Gastroesophageal sphincter (tissue), 4 donors: ENCODE measurements at regions not wholly inside any gene's neighbourhood (a gene's known extent, or its start where the extent isn't known, plus 50 kb on each side); places are given as distances from the start of the nearest gene placed in this dataset.
A peak's percentile ranks its signal among the peaks of the same experiment; 100 is the strongest.

Experiments used
- ATAC-seq: fragments of 150-250 bp; one replicate; pipeline ENCODE4 v1.9.1; 2016; ENCODE audit warnings: mild to moderate bottlenecking, moderate library complexity
- H3K27ac ChIP-seq, 4 donors: fragments of 200-600 bp; sonication (generic) in 3 of 4; 1 replicate in 3 of 4; 2 replicates in 1 of 4; pipeline ENCODE4 v1.5.1; 2016 to 2019
- H3K27me3 ChIP-seq: fragments of 200-600 bp; sonication (generic); one replicate; pipeline ENCODE4 v1.5.1; 2019
- H3K36me3 ChIP-seq, 2 donors: fragments of 200-600 bp; sonication (generic); one replicate each; pipeline ENCODE4 v1.5.1; 2019; ENCODE audit warnings: control low read depth in 1 of 2
- H3K4me1 ChIP-seq, 3 donors: fragments of 200-600 bp; sonication (generic); 1 replicate in 2 of 3; 2 replicates in 1 of 3; pipeline ENCODE4 v1.5.1; 2016 to 2019; ENCODE audit warnings: control low read depth in 2 of 3
- H3K4me3 ChIP-seq, 2 donors: fragments of 200-600 bp; sonication (generic); one replicate each; pipeline ENCODE4 v1.5.1; 2019; ENCODE audit warnings: mild to moderate bottlenecking in 1 of 2, moderate library complexity in 1 of 2
- H3K9me3 ChIP-seq, 3 donors: fragments of 200-600 bp; sonication (generic); one replicate each; pipeline ENCODE4 v1.5.1; 2017 to 2019; ENCODE audit warnings: control low read depth in 2 of 3
- EP300 ChIP-seq: sonication (generic); formaldehyde crosslinking; IDR thresholded peaks from one replicate; pipeline ENCODE4 v1.6.1; 2017; ENCODE audit warnings: antibody characterized with exemption, mild to moderate bottlenecking
- POLR2A ChIP-seq, 2 donors: fragments of 450-650 bp; IDR thresholded peaks; one replicate each; pipeline ENCODE4 v1.6.1; 2017; ENCODE audit warnings: antibody characterized with exemption in 2 of 2, mild to moderate bottlenecking in 2 of 2, moderate library complexity in 1 of 2
- POLR2AphosphoS5 ChIP-seq: sonication (generic); formaldehyde crosslinking; IDR thresholded peaks from one replicate; pipeline ENCODE4 v1.6.1; 2017; ENCODE audit warnings: antibody characterized with exemption
- WGBS, 2 donors: methylation state at CpG; one replicate each; pipeline ENCODE4 v1.1.5; 2018; ENCODE audit warnings: low coverage in 1 of 2; 5-methylcytosine and 5-hydroxymethylcytosine counted together
- TF ChIP-seq, protein P1 (sequence below), 4 experiments: fragments of 200-600 bp in 2 of 4; fragments of 450-650 bp in 2 of 4; sonication (generic) in 1 of 4; IDR thresholded peaks; one replicate each; pipeline ENCODE4 v1.5.1; 2017 to 2019; ENCODE audit warnings: antibody characterized with exemption in 4 of 4, mild to moderate bottlenecking in 2 of 4, moderate library complexity in 2 of 4

DNA sequence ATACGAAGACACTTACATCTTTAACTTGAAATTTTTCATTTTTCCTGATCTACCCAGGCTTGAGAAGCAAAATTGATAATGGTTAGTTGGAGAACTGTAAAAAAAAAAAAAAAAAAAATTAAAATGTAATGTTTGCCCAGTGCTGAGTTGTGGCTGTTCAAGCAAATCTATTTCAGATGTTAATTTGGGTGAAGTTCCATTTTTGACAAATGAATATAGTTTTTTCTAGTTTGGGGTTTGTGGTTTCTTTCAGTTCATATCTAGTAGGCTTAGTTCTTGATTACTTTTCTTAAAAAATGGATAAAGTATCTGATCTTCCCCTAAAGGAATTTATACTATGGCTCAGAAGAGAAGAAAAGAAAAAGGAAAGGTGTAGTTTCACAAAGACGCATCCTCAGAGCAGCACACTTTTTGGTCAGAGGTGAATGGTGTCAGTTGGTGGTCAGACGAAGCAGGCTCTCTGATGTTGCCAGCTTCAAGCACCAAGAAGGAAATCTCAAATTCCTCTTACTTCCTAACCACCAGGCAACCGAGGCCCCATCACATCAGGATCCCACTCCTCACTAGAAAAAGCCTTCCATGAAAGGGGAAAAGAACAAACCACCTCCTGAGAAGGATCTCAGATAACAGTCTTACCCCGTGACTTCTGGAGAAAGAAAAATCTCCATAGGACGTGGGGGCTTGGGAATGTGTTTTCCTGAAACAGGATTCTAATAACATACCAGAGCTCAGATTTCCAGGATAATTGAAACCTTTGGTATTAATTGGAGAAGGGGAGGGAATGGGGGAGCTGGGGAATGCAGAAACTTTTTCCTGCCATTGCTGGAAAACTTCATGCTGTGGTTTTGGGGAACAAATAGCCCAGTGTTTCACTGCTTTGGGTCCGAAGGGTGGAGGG lies 396.2 kb downstream of the CD83 start:
- H3K36me3 ChIP-seq: no peaks in the 10 kb centered on the region
- ATAC-seq: no peak
- H3K9me3 ChIP-seq: no peaks in the 10 kb centered on the region
- H3K27ac ChIP-seq: no peak overlapping the region
- peaks cover 0 to 5% (median 0%) of the 10 kb centered on the region in 3 donors for H3K4me1 ChIP-seq
- TF ChIP-seq, protein P1, sequence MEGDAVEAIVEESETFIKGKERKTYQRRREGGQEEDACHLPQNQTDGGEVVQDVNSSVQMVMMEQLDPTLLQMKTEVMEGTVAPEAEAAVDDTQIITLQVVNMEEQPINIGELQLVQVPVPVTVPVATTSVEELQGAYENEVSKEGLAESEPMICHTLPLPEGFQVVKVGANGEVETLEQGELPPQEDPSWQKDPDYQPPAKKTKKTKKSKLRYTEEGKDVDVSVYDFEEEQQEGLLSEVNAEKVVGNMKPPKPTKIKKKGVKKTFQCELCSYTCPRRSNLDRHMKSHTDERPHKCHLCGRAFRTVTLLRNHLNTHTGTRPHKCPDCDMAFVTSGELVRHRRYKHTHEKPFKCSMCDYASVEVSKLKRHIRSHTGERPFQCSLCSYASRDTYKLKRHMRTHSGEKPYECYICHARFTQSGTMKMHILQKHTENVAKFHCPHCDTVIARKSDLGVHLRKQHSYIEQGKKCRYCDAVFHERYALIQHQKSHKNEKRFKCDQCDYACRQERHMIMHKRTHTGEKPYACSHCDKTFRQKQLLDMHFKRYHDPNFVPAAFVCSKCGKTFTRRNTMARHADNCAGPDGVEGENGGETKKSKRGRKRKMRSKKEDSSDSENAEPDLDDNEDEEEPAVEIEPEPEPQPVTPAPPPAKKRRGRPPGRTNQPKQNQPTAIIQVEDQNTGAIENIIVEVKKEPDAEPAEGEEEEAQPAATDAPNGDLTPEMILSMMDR (IDR thresholded peaks at IDR 0.05): no peak
- TF ChIP-seq POLR2A (IDR thresholded peaks at IDR 0.05): no peak
- TF ChIP-seq EP300: no peak
- no peak for TF ChIP-seq POLR2AphosphoS5
- H3K4me3 ChIP-seq: no peak overlapping the region
- H3K27me3 ChIP-seq: no peaks in the 10 kb centered on the region
- 84 to 91% methylated on average over 5 to 6 of the region's 7 CpGs for WGBS, 2 donors

DNA sequence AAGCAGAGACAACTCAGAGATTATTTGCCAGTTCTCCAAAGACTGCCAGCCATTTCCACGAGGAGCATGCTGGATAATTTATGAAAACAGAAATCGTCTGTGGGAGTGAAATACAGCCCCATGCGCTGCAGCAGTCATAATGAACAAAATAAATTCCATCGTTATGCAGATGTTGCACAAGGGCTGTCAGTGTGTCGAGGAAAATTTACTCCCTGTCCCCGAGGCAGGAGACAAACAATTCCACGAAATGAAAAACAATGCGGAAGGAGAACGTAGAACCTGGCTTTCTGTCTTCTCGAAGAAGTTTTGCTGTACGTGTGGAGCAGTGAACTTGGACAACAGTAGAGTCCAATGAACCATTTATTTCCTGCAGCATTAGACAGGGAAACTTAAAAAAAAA lies 399.4 kb downstream of the CD83 start:
- Histone ChIP-seq H3K9me3 (no peaks in the 10 kb centered on the region), H3K36me3 (no peaks in the 10 kb centered on the region), H3K4me3 (no peak overlapping the region), H3K27ac (no peak overlapping the region), H3K4me1 (peaks cover 0 to 5% (median 0%) of the 10 kb centered on the region in 3 donors), H3K27me3 (no peaks in the 10 kb centered on the region)
- ATAC-seq: peak; percentile 54
- WGBS, 2 donors: 58 to 61% methylated on average over 10 to 11 of the region's 11 CpGs
- TF ChIP-seq POLR2AphosphoS5 (no peak), EP300 (no peak), POLR2A (IDR thresholded peaks at IDR 0.05) (no peak)
- TF ChIP-seq, protein P1 (IDR thresholded peaks at IDR 0.05): no peak

DNA sequence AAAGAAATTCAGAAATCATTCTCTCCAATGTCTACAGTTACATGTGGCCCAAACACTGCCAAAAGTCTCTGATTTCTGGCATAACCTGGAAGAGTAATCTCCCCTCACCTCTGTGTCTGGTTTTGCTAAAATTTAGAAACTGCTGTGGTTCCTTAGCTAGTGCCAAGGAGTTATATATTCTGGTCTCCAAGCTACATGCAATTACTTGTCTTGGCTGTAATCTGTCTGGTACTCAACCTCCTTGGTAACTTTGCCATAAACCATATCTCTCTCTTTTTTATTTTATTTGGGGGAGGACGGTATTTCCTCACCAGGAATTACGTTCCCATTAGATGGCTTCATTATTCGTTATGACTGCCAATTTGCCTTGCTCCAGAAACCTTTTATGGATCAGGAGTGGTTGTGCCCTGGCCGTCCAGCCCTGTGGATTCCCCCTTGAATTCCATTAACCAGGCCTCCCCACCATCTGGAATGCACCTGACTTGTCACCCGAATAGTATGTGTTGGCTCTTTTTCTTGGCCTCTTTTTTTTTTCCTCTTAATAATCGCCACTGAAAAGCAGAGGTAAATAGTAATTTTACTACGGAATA lies 400.0 kb downstream of the CD83 start:
- H3K9me3 ChIP-seq: no peaks in the 10 kb centered on the region
- no peak overlapping the region for H3K4me3 ChIP-seq

DNA sequence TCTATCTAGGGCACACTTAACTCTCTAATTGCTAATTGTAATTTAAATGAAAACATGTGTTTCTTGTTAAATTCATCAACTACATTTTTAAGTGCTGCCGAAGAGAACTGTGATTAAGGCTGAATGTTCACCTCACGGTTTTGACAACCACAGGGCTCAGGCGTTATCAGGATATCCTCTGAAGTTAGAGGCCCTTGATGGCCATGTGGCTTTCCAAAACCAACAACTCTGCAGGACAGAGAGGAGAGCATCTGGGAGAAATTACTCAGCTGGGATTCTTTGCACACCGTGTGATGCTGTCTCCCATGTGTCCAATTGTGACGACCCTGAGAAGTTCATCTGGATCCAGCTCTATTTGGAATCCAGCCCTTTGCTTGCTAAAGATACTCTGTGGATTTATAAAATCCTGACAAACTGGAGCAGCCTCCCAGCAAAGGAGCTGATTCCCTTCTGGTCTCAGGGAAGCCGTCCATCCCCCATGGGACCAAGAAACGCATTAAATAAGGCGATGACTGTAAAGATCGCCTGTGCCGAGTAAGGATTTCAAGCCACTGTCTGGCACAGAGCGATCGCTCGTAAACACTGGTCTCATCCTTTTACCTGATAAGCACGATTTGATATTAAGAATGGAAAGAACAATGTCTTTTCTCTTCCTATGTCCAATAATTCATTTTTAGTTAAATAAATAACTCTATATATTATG lies 401.1 kb downstream of the CD83 start:
- ATAC-seq: peak; percentile 52
- no peak overlapping the region for H3K4me3 ChIP-seq
- no peaks in the 10 kb centered on the region for H3K9me3 ChIP-seq
- TF ChIP-seq, protein P1 (IDR thresholded peaks at IDR 0.05): no peak
- TF ChIP-seq POLR2A (IDR thresholded peaks at IDR 0.05) (no peak), POLR2AphosphoS5 (no peak), EP300 (no peak)
- WGBS, 2 donors: 54 to 65% methylated on average over 11 to 14 of the region's 14 CpGs
- no peaks in the 10 kb centered on the region for H3K36me3 ChIP-seq
- H3K27ac ChIP-seq: no peak overlapping the region
- peaks cover 0 to 5% (median 0%) of the 10 kb centered on the region in 3 donors for H3K4me1 ChIP-seq
- no peaks in the 10 kb centered on the region for H3K27me3 ChIP-seq

More for the DNA sequence above, 400.0 kb downstream of the CD83 start:
- H3K4me1 ChIP-seq: peaks cover 0 to 5% (median 0%) of the 10 kb centered on the region in 3 donors
- no peaks in the 10 kb centered on the region for H3K27me3 ChIP-seq
- TF ChIP-seq POLR2A (IDR thresholded peaks at IDR 0.05) (no peak), EP300 (no peak), POLR2AphosphoS5 (no peak)
- no peak overlapping the region for H3K27ac ChIP-seq
- no peaks in the 10 kb centered on the region for H3K36me3 ChIP-seq
- 60 to 81% methylated on average over 3 to 7 of the region's 7 CpGs for WGBS, 2 donors
- no peak for ATAC-seq

DNA sequence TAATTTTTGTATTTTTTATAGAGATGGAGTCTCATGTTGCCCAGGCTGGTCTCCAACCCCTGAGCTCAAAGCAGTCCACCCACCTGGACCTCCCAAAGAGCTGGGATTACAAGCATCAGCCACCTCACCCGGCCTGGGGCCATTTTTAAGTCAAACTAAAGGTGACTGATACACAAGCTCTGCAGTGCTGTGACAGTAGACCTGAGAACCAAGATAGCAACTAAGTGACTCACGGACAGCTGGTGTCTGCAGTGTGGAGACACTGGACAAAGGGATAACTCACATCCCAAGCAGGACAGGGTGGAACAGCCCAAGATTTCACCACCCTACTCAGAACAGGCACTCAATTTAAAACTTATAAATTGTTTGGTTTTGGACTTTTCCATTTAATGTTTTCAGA lies 402.5 kb downstream of the CD83 start:
- Histone ChIP-seq H3K27me3 (no peaks in the 10 kb centered on the region), H3K4me1 (peaks cover 0 to 5% (median 3%) of the 10 kb centered on the region in 3 donors), H3K27ac (no peak overlapping the region), H3K9me3 (no peaks in the 10 kb centered on the region), H3K36me3 (no peaks in the 10 kb centered on the region), H3K4me3 (no peak overlapping the region)
- 88% methylated on average over 1 of the region's 2 CpGs; no CpG with 5 or more reads in 1 of the 2 donors for WGBS, 2 donors
- no peak for ATAC-seq
- TF ChIP-seq EP300: no peak
- TF ChIP-seq, protein P1 (IDR thresholded peaks at IDR 0.05): no peak
- no peak for TF ChIP-seq POLR2AphosphoS5
